HK-2 (cell line): ENCODE measurements at regions not wholly inside any gene's neighbourhood (a gene's known extent, or its start where the extent isn't known, plus 50 kb on each side); places are given as distances from the start of the nearest gene placed in this dataset.

Experiments used
- DNase-seq: peaks from one replicate; pipeline ENCODE4 v3.0.0-alpha.2; 2018; ENCODE audit not compliant: unreplicated experiment

DNA sequence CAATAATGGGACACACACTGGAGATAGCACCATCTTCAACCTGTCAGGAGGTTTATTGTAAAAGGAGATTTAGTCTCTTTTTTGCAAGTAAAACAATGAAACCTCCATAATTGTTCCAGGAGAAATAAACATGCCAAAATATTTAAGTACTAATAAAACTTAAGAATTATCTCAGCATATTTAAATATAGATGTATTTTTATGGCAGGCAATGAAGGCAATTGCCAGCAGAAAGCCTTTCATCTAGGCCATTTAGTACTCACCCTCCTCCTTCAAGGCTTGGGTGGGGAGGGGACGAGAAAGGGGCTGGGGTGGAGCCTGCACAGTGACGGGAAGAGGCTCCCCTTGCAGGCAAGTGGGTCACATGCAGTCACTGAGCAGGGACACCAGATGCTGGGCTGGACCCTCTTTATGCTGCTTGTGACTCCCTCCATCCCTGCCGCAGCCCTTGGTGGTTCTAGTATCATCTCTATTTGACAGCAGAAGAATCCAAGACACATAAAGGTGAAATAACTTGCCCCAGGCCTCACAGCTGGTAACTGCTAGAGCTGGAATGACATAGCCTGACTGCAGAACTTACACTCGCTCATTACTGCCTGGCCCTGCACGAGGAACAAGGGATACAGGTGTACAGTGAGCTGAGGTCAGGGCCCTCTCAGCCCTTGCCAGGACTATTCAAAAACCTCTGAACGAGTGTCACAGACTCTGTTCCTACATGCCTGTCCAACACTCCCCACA is 449.5 kb upstream of the ZMIZ1 start:
- no peak for DNase-seq

DNA sequence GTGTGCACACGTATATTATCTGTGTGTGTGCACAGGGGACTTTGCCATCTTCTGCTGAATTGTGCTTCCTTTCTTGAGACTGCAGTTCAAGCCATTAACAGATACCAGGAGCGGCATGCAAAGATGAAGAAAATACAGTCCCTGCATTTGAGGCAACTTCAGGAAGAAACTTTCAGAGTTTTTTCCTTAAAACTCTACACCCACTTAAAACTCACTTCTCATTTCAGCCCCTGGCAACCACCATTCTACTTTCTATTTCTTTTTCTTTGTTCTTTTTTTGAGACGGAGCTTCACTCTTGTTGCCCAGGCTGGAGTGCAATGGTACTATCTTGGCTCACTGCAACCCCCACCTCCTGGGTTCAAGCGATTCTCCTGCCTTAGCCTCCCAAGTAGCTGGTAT is 448.9 kb upstream of the ZMIZ1 start:
- no peak for DNase-seq

DNA sequence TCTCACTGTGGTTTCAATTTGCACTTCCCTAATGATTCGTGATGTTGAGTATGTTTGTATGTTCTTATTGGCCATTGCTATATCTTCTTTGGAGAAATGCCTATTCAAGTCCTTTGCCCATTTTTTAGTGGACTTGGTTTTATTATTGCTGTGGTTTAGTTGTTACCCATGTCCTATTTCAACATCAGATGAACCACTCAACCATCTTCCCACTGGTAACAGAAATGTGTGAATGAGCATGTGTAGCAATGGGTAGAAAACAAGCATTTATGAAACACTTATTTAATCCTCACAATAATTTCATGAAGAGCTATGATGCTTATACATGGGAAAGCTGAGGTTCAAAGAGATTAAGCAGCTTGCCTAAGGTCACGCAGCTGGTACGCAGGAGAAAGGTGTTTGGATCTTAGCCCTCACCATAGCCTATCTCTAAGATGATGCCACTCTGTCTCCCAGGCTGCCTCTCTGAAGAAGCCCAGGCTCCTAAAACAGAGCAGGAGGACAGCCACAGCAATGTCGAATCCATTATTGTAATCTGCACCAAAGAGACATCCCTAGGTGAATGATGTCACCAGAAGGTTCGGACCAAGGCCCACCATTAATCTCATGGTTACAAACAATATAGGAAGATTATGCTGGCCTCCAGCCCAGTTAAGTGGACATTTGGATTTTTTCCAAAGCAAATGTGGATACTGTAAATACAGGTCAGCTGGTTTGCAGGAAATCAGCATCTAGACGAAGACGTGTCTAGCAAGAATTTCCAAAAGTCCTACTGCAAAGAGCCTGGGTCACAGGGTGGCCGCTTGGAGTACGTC is 447.6 kb upstream of the ZMIZ1 start:
- no peak for DNase-seq

DNA sequence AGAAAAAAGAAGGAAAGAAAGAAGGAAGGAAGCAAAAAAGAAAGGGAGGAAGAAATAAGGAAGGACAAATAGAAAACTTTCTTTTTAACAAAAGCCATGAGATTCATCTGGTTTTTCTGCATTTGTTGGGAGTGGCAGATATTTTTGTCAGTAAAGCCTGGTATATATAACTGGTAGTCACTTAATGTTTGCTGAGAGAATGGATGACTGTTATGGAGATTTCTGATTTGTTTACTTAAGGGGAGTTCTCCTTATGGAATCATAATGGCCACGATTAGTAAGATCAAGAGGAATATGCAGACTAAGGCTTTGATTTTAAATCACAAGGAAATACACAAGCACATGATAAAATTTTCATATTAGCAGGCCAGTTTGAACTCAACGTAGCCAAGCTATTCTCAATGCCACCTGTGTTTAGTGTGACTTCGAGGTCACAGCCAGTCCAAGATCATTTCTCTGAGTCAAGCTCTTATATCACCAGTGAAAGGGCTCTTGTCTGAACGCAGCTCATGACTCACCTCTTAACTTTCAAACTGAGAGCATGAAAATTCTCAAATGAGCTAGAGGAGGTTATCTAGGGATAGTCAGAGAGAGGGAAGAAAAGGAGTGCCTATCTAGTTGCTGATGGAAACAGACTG is 445.1 kb upstream of the ZMIZ1 start:
- DNase-seq: no peak

DNA sequence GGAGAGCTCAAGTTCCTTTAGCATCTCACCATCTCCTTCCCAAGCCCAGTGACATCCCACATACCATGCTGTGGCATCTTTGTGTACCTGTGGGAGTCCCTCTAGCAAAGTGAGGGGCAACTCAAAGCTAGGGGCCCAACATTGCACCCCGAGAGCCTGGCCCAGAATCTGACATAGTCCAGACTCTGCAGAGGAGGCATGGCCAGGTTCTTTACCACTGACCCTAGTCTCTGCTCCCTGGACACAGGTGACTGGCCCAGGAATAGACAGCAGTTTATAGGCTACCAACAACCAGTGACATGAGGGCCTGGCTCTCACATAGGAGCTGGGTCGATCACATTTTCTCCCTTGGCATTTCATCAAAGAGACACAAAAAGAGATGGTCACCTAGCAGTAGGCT is 444.0 kb upstream of the ZMIZ1 start:
- DNase-seq: no peak

DNA sequence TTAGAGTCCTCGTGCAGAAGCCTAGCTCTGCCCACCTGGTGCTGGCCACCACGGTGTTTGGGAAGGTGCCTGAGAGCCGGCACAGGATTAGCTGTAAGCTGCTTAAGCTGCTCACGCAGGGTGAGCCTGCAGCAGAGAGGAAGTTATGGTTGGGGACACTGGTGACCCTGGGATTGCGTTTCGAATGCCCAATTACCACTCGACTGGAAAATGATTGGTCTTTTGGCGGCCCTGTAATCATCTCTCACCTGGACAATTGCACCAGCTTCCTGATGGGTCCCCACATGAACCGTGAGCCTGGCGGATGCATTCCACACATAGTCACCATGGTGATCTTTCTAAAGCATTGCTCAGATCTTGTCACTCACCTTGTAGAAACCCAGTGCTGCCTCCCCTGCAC is 442.3 kb upstream of the ZMIZ1 start:
- no peak for DNase-seq

DNA sequence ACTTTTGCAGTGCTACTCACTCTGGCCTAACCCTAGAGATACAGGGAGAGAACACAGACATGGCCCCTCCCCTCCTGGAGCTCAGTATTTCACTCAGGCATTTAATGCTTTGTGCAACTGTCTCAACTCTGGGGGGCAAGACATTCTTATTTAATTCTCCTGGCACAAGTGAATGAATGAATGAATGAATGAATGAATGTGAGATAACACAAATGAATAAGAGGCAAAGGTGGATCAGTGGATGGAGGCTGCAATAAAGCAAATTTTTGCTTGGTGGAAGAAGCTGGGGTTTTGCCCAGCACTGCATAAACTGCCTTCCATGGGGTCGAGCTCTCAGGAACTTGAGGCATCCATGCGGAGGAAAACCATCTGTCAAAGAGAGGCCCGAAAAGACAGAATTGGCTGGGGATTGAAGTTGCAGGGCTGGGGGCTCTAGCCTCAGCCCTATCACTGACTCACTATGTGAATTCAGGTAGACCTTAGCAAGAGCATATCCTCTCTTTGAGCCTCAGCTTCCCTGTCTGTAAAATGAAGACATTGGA is 441.4 kb upstream of the ZMIZ1 start:
- DNase-seq: no peak

DNA sequence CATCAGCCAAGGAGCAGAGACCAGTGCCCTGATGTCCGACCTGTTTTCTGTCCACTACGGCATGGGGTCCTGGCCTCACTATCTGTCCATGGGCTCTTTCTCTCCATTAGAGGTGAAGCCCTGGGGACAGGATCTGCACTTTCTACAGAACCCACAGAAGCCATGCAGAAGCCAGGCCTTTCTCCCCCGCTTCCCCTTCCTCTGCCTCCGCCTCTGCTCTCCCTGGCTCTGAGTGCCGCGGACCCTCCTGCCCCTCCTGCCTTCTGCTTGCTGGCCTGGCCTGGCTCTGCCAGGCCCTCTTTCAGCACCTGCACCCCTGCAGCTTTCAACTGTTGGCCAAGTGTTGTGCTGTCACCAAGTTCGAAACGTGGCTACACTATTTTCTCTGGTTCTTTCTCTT is 439.8 kb upstream of the ZMIZ1 start:
- no peak for DNase-seq

DNA sequence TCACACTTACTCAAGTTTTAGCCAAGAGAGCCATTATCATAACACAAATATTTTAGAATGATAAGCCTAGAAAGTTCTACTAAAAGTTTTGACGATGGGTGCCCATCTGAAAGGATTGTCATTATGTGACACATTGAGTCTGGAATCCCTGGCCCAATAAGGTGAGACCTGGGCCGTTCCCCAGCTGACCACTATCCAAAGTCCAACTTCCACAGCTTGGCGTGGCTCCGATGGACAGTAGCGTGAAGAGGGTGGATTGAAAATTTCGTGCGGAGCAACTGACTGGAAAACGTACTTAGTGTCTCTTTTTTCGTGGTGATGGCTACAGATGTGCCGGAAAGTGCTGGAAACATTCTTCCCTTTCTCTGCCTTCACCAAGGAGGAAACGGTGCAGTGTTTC is 439.0 kb upstream of the ZMIZ1 start:
- no peak for DNase-seq

DNA sequence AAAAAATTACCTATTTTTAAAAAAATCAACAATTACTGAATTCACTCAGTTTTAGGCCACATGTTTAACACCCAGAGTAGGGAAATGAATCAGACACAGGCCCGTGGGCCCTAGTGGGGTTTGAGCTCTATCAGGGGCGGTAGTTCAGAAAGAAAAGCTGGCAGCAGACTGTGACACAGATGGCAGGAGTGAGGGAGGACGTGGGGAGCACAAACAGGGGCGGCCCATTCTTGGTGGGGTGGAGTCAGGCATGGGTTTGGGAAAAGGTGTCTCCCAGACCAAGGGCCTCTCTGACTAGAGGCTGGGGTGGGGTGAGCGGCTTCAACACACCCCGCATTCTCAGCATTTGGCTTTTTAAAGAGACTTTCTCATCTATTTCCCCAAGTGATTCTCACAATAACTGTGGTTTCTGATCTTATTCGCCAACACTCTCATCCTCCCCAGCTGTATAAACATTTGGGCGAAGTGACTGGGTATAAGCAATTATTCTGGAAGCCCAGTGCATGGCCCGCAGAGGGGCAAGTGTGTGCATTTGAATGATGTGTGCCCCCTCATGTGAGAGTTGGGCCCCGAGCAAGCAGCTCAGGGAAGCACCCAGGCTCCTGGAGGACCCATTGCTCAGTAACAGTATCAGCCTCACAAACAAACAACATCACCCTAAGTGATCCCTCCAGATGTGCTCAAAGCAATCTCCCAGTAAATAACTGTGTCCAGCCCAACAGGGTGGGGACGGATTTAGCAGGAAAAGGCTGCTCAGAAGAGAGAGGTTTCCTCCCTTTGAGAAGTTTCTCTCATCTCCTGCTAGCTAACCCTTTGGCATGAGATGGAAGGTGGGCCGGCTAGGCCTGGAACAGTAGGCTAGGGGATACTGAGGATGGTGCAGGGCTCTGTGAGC is 437.6 kb upstream of the ZMIZ1 start:
- DNase-seq: no peak

DNA sequence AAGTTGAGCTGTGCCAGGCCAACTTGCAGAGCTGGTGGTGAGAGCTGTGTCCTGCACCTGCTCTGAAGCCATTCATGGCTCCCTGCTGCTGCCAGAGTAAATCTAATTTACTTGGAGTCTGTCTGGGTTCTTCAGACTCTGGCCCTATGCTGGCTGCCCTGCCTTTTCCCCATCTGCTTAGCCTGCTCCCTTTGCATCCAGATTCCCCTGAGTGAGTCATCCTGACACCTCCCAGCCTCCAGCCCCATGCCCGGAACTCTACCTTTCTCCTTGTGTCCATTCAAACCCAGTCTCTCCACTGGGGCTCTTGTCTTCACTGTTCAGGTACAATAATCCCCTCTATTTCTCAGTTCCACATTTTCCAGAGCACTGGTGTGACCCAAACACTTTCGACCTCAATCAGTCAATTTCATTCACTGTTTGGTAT is 434.4 kb upstream of the ZMIZ1 start:
- no peak for DNase-seq

DNA sequence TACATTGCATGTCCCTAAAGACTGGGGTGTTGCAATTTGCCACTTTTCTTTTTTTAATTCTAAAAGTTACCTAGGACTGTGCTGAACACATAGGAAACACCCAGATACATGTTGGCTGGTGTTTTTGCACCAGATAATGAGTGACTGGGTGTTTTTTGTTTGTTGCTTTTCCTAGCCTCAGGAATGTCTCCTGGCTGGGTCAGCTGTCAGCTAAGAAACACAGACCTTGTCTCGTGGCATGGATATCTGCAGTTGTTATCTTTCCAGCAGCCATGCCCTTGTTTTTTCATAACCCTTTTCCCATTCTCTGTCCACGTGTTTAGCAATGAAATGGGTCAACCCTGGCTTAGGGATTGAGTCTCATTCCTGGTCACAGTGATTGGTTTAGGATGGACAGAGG is 433.9 kb upstream of the ZMIZ1 start:
- DNase-seq: no peak

DNA sequence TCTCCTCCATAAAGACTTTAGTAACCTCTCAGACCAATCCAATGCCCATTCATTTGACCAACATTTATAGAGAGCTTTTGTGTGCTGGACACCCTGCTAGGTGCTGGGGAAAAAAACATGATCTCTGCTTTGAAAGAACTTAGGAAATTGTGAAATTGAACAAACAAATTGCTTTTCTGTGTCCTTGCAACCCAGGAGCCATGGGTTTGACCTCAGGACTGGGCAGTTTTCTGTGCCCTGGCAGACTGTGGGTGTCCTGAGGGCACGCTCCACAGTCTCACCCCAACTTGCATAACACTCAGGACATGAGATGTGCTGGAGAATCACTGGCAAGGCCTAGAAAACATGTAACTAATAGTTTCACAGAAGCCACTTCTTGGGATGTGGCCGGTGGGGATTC is 429.1 kb upstream of the ZMIZ1 start:
- no peak for DNase-seq

DNA sequence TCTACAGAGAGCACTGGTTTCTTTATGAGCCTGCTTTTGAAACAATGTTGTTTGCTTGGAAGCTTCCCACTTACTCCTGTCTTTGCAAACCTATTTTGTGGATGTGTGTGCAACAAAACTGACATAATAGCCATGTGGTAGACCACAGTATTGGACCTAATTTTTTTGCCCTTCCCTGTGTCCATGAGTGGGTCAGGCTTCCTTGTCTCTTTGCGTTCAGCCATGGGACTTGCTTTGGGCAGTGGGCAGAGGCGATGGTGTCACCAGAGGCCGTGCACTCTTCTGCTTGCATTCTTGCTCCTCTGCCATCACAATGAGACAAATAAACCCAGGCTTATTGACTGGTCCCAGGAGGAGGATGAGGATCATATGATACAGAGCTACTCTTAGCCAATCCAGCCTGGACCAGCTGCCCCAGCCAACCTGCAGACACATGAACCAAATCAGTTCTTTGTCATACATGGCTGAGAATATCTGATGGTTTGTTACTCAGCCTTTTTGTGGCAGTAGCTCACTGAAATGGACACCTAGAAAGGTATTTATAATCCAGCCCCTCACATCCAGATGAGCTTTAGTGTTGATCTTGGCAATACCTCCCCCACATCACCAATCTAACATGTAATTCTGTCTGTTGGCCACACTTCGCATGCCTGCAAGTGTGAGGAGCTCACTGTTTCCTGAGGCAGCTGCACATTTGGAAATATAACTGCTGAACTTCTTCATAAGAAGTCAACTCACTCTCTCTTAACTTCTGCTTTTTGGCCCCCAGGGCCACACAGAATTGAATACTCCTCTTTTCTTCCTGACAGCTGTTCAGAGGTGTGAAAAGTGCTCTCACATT is 427.8 kb upstream of the ZMIZ1 start:
- DNase-seq: no peak

DNA sequence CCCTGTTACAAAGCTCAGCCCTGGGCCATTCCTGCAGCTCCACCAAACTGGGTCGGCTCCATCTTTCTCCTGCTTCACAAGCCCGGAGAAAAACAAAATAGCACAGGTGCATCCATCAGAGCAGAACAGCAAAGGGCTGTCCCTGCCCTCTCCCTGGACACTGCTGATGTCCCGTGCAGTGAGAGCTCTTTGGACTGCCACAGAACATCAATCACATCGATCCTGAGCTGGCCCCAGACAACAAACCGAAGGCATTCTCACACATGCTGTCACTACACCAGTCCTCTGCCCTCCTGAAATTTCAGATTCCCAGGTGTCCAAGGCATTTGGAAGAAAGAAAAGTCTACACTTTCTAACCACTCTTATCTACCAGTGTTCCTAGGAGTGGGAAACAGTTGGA is 427.1 kb upstream of the ZMIZ1 start:
- no peak for DNase-seq

DNA sequence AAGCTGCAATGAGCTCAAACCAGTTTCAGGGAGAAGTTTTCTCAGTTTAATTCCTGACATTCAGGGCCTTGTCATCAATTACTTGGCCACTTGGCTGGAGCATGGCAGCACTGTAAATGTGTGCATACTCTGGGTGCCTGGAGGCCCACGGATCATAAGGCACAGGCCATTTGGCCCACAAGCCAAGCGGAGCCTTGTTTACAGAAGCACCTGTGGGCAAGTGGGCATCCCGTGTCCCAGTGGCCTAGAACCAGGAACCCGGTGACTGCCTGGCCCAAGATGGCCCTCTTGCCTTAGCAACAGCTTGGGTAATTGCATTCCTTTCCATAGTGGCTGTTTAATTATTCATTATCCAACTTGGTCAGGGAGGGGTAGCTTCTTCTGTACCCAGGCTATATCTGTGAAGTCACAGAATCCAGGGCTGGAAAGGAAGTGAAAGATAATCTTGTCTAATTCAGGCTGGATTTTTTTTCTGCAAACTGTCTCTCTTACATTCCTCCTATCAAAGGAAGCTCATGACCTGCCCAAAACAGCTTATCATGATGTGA is 426.4 kb upstream of the ZMIZ1 start:
- DNase-seq: no peak

DNA sequence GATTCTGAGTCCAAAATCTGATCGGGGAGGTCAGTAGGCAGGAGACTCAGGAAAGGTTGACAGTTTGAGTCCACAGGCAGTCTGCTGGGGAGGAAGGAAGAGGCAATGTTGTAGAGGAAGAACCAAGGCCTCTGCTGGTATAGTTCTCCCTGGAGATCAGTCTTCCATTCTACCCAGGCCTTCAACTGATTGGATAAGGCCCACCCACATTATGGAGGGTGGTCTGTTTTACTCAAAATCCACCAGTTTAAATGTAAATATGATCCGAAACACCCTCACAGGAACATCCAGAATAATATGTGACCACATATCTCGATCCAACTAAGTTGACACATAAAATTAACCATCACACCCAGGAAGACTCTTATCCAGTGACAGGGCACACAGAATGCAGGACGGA is 425.3 kb upstream of the ZMIZ1 start:
- no peak for DNase-seq

DNA sequence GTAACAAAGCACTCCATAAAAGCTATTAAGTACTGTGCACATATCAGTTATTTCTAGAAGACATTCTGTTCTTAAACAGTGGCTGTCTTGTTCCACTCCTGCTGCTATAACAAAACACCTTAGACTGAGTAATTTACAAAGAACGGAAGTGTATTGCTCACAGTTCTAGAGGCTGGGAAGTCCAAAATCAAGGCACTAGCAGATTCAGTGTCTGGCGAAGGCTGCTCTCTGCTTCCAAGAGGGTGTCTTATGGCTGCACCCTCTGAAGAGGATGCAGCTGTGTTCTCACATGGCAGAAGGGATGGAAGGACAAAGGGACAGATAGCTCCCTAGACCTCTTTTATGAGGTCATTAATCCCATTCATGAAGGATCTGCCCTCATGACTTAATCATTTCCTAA is 424.2 kb upstream of the ZMIZ1 start:
- DNase-seq: no peak

DNA sequence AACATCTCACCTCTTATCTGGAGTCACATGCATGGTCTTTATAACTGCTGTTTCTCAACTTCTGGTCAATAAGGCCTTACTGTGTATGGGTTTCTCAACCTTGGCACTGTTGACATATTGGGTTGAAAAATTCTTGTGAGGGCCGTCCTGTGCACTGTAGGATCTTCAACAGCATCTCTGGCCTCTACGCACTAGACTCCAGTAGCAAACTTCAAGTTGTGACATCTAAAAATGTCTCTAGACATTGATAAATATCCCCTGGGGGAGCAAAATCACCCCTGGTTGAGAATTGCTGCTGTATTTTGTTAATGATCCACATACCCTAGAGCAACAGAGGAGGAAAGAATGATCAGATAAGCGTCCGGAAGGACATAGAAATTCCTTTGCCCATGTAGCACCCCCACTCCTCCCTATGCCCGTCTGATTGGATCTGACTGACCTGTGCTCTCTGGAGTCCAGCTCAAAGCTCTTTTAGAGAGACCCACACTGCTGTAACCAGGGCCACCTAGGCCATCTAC is 423.5 kb upstream of the ZMIZ1 start:
- no peak for DNase-seq

DNA sequence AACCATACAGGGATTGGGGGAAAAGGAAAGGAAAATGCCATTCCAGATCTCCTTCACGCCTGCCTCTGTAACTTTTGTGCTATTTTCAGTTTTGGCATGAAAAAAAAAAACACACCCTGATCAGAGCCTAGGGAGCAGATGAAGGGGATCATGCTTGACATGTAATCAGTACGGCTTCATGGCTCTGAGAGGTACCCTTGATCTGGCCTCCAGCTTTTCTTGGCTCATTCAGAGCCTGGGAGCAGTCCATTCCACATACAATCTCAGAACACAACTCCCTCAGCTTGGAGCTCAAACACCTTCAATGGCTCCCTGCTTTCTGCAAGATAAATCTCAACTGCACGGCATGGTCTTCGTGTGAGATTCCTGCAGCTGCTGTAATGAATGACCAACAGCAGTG is 422.8 kb upstream of the ZMIZ1 start:
- DNase-seq: no peak
